Cardiac fibroblast (primary cell): ENCODE measurements at regions not wholly inside any gene's neighbourhood (a gene's known extent, or its start where the extent isn't known, plus 50 kb on each side); places are given as distances from the start of the nearest gene placed in this dataset.
A peak's percentile ranks its signal among the peaks of the same experiment; 100 is the strongest.
"Not testable (repeated sequence)": the region's sequence is repeated elsewhere in the genome, so short reads cannot be mapped to it uniquely, and the experiment has no call there.

ENCODE experiments used
- DNase-seq, 2 donors: peaks; one replicate each; pipeline versions ENCODE4 v3.0.0 to v3.0.0-alpha.2; 2010; ENCODE audit warnings: low read depth in 2 of 2
- H3K4me3 ChIP-seq, 2 donors: replicated peaks in 1 of 2; 1 replicate in 1 of 2; 2 replicates in 1 of 2; pipeline ENCODE4 v1.5.1; 2011; ENCODE audit warnings: low read depth in 2 of 2, low read length in 2 of 2, mild to moderate bottlenecking in 2 of 2, moderate library complexity in 1 of 2
- CTCF ChIP-seq: IDR thresholded peaks from one replicate; pipeline ENCODE4 v1.5.1; 2011; ENCODE audit warnings: low read depth, mild to moderate bottlenecking, low read length, inconsistent platforms

GRCh38 chrX:115702982-115703381, 142.0 kb downstream of the PLS3 start:
- no peak for DNase-seq
- H3K4me3 ChIP-seq = no peak overlapping the region
- TF ChIP-seq CTCF = no peak

DNA sequence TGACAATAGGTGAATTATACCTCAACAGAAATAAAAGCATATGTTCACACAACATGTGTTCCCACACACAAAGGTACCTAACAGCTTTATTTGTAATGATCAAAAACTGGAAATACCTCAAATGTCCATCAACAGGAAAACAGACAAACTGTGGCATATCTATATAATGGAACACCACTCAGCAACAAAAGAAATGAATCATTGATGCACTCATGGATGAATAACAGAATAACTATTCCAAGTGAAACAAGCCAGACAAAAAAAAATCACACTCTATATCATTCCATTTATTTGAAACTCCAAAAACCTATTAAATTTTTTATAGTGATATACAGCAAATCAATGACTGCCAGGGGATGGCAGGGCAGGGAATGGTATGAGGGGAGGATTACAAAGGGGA, 148.1 kb downstream of the PLS3 start:
- peak in 1 of 2 donors; percentile 8 for DNase-seq
- H3K4me3 ChIP-seq = no peak overlapping the region
- no peak for TF ChIP-seq CTCF

GRCh38 chrX:115712484-115712883, 151.5 kb downstream of the PLS3 start:
- TF ChIP-seq CTCF = no peak
- DNase-seq = no peak
- no peak overlapping the region for H3K4me3 ChIP-seq

- H3K4me3 ChIP-seq = no peak overlapping the region
- TF ChIP-seq CTCF = no peak
- DNase-seq = peak in 1 of 2 donors; percentile 5
These were observed 152.5 kb downstream of the PLS3 start for GRCh38 chrX:115713460-115713859.

- no peak for DNase-seq
- TF ChIP-seq CTCF = no peak
- H3K4me3 ChIP-seq = no peak overlapping the region
These were observed 158.2 kb downstream of the PLS3 start for GRCh38 chrX:115719171-115719570.

GRCh38 chrX:115722724-115723433, 161.9 kb downstream of the PLS3 start:
- not testable (repeated sequence) for DNase-seq, H3K4me3 ChIP-seq

GRCh38 chrX:115725370-115725769, 164.4 kb downstream of the PLS3 start:
- DNase-seq, H3K4me3 ChIP-seq: not testable (repeated sequence)

DNA sequence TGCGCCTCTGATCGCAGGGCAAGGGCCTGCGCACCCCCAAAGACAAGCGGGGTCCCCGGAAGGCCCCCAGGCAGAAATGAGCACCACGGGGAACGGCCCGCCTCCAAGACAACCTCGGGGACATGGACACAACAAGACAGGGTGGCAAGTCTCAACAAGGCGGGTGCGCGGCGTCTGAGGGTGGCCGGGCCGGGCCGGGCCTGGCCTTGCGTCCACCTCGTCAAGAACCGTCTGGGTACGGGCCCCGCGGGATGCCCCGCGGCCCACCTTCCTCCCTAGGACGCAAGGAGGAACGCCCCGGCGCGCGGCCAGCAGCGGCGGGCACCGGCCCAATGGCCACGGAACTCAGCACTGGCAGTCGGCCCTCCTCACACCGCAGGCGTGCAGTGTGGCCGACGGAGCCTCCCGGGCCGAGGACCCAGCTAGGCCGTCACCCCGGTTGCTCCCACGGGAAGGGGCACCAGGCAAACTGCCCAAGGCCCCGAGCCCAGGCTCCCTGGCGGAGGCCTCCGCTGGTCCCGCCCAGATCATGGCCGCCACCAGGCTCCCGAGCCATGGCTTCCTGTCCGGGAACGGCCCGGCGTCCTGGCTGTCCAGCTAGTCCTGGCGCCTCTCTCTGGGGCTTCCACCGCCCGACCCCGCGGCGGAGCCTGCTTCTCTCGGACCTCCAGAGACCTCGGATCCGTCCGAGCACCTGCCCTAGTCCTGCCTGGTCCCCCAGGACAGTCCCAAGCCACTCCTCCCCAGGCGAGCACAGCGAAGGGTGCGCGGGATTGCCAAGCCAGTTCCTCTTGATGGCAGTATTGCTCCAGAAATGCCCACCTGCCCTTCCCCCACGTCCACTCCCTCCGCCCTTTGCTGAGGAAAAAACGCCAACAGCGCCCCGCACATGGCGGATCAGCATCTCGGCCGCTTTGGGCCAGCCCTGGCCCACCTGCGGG, 167.1 kb downstream of the PLS3 start:
- H3K4me3 ChIP-seq, DNase-seq: not testable (repeated sequence)

GRCh38 chrX:115732530-115732929, 171.6 kb downstream of the PLS3 start:
- H3K4me3 ChIP-seq, DNase-seq: not testable (repeated sequence)

GRCh38 chrX:115735269-115735668, 174.3 kb downstream of the PLS3 start:
- H3K4me3 ChIP-seq, DNase-seq: not testable (repeated sequence)
